HL-60 (cell line): ENCODE measurements at regions not wholly inside any gene's neighbourhood (a gene's known extent, or its start where the extent isn't known, plus 50 kb on each side); places are given as distances from the start of the nearest gene placed in this dataset.

Source experiments
- DNase-seq, 2 experiments: peaks; one replicate each; pipeline ENCODE4 v3.0.0-alpha.2; 2010 to 2020; ENCODE audit warnings: low read depth in 1 of 2, low spot score in 1 of 2
- H3K27ac ChIP-seq: fragments of 250-450 bp; sonication (Bioruptor Pico); replicated peaks from 2 replicates; pipeline ENCODE4 v1.5.1; 2020; ENCODE audit warnings: mild to moderate bottlenecking, moderate library complexity
- H3K27me3 ChIP-seq: fragments of 250-450 bp; sonication (Bioruptor Pico); 2 replicates; pipeline ENCODE4 v1.5.1; 2021; ENCODE audit warnings: mild to moderate bottlenecking, moderate library complexity; ENCODE audit not compliant: insufficient read depth, poor library complexity, severe bottlenecking
- H3K4me3 ChIP-seq: replicated peaks from 2 replicates; pipeline ENCODE4 v1.5.1; 2011; ENCODE audit warnings: mild to moderate bottlenecking, control low read depth, low read length; ENCODE audit not compliant: insufficient read depth
- CTCF ChIP-seq: IDR thresholded peaks from one replicate; pipeline ENCODE4 v1.5.1; 2011; ENCODE audit warnings: low read length, control low read depth, inconsistent platforms; ENCODE audit not compliant: insufficient read depth
- GABPA ChIP-seq: IDR thresholded peaks from 2 replicates; pipeline ENCODE4 v1.6.1; 2012; ENCODE audit warnings: low read depth
- POLR2AphosphoS5 ChIP-seq: IDR thresholded peaks from 2 replicates; pipeline ENCODE4 v1.6.1; 2012; ENCODE audit warnings: low read depth
- REST ChIP-seq: IDR thresholded peaks from 2 replicates; pipeline ENCODE4 v1.6.1; 2012; ENCODE audit warnings: low read depth; ENCODE audit not compliant: insufficient replicate concordance
- SPI1 ChIP-seq: IDR thresholded peaks from 2 replicates; pipeline ENCODE4 v1.6.1; 2012; ENCODE audit warnings: low read depth, mild to moderate bottlenecking, borderline replicate concordance

GRCh38 chr11:97934572-97935208 is 1086.1 kb upstream of the CNTN5 start:
- H3K27ac ChIP-seq, result no peak overlapping the region
- DNase-seq, result no peak
- H3K27me3 ChIP-seq, result no peaks in the 10 kb centered on the region
- H3K4me3 ChIP-seq, result no peak overlapping the region
- no peak for TF ChIP-seq CTCF
- no peak for TF ChIP-seq REST
- TF ChIP-seq POLR2AphosphoS5, result no peak
- TF ChIP-seq SPI1, result no peak
- TF ChIP-seq GABPA, result no peak

GRCh38 chr11:97937501-97937900 is 1083.2 kb upstream of the CNTN5 start:
- no peaks in the 10 kb centered on the region for H3K27me3 ChIP-seq
- H3K27ac ChIP-seq, result no peak overlapping the region
- DNase-seq, result no peak
- TF ChIP-seq GABPA (no peak), CTCF (no peak), REST (no peak), POLR2AphosphoS5 (no peak), SPI1 (no peak)
- H3K4me3 ChIP-seq, result no peak overlapping the region

GRCh38 chr11:97938789-97939188 is 1082.0 kb upstream of the CNTN5 start:
- Histone ChIP-seq H3K27ac (no peak overlapping the region), H3K4me3 (no peak overlapping the region), H3K27me3 (no peaks in the 10 kb centered on the region)
- DNase-seq, result no peak
- TF ChIP-seq SPI1, result no peak
- no peak for TF ChIP-seq CTCF
- no peak for TF ChIP-seq REST
- TF ChIP-seq POLR2AphosphoS5, result no peak
- no peak for TF ChIP-seq GABPA
